ENCODE measurements at regions not wholly inside any gene's neighbourhood (a gene's known extent, or its start where the extent isn't known, plus 50 kb on each side); places are given as distances from the start of the nearest gene placed in this dataset.

DNA sequence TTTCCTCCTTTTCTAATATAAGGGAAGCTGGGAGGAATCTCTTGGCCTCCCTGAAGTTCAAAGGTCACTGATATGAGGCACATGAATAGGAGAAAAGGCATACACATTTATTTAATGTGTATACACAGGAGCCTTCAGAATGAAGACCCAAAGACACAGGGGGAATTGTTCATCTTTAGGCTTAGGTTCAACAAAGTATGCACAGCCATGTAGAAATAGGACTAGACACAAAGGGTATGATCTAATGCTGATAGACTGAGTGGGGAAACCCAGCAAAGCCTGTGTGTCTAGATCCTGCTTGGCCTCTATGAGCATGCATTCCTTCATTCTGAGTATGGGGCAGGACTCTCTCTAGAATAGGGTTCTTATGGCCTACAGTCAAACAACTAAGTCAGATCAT lies 177.1 kb upstream of the RFC3 start:
- in situ Hi-C loops (cut with MboI; ENCODE audit: low sequenced_read_pairs, unreplicated experiment), result no loop called here
- TF ChIP-seq, protein P1, sequence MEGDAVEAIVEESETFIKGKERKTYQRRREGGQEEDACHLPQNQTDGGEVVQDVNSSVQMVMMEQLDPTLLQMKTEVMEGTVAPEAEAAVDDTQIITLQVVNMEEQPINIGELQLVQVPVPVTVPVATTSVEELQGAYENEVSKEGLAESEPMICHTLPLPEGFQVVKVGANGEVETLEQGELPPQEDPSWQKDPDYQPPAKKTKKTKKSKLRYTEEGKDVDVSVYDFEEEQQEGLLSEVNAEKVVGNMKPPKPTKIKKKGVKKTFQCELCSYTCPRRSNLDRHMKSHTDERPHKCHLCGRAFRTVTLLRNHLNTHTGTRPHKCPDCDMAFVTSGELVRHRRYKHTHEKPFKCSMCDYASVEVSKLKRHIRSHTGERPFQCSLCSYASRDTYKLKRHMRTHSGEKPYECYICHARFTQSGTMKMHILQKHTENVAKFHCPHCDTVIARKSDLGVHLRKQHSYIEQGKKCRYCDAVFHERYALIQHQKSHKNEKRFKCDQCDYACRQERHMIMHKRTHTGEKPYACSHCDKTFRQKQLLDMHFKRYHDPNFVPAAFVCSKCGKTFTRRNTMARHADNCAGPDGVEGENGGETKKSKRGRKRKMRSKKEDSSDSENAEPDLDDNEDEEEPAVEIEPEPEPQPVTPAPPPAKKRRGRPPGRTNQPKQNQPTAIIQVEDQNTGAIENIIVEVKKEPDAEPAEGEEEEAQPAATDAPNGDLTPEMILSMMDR (IDR thresholded peaks at IDR 0.05; ENCODE audit: borderline replicate concordance, control extremely low read depth, extremely low read depth, insufficient read depth, missing control alignments), result no peak
- no peak for DNase-seq (ENCODE audit: low spot score)

DNA sequence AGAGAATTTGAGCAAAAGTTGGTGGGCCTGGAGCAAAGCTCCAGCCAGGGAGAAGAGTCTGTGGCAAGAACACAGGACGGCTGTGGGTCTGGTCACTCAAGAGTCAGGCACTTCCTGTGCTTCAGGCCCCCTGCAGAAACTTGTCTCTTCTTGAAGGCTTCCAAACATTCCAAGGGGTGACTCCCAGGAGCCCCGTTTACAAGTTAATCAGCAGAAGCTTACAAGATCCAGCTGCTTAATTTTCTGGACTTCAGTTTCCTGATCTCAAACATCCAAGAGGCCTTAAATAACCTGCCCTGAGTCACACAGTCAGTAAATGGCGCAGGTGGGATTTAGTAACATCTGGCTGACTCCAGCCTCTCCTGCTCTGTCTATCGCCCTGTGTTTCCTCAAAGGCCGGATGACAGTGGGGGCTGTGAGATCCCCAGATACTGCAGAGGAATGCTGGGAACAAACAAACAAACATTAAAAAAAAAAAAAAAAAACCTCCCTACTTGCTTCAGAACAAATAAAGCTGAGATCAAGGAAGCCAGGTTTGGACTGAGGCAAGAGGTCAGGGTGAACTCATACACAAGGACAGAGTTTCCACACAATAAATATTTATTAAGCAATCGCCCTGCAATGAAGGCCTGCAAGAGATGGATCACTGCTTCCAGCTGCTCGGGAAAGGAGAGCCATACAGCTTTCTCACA lies 175.4 kb upstream of the RFC3 start:
- in situ Hi-C loops (cut with MboI; ENCODE audit: low sequenced_read_pairs, unreplicated experiment), result no loop called here
- TF ChIP-seq, protein P1 (IDR thresholded peaks at IDR 0.05; ENCODE audit: borderline replicate concordance, control extremely low read depth, extremely low read depth, insufficient read depth, missing control alignments), result no peak
- DNase-seq (ENCODE audit: low spot score), result no peak

DNA sequence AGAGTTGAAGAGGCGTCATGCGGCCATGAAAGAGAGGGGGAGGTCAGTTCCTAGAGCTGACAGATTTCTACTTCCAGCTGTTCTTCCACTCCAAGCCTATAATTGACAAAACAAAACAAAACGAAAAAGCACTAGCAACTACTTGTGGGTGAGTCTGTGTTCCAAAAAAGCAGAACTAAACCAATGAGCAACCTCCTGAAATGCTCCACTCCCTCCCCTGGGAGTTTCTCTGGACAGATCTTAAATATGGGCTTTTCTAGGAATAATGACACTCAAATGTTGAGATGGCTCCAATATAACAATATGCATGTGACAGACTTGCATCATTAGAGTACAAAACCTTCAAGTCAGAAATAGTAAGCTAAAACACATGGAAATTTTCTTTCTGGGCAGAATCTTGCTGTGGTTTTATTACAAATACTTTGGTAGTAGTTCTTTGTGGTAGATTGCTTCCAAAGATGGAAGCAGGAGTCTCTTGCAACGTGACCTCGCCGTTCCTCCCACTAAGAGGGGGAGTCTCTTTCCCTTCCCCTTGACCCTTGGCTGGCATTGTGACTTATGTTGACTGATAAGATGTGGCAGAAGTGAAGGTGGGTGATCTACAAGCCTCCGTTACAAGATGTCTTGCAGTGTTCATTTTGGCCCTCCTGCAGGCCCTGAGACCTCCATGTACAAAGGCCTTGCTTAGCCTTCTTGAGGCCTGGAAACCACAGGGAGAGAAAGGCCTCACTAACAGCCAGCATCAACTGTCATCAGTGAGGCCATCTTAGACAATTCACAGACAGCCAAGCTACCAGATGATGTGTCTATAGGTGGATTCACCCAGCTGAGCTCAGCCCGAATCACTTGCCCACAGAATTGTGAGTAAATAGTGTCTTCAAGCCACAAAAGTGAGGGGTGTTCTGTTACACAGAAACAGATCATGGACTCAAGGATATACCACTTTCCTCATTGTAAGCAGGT lies 173.1 kb upstream of the RFC3 start:
- DNase-seq (ENCODE audit: low spot score), result no peak
- in situ Hi-C loops (cut with MboI; ENCODE audit: low sequenced_read_pairs, unreplicated experiment), result no loop called here
- TF ChIP-seq, protein P1 (IDR thresholded peaks at IDR 0.05; ENCODE audit: borderline replicate concordance, control extremely low read depth, extremely low read depth, insufficient read depth, missing control alignments), result no peak

DNA sequence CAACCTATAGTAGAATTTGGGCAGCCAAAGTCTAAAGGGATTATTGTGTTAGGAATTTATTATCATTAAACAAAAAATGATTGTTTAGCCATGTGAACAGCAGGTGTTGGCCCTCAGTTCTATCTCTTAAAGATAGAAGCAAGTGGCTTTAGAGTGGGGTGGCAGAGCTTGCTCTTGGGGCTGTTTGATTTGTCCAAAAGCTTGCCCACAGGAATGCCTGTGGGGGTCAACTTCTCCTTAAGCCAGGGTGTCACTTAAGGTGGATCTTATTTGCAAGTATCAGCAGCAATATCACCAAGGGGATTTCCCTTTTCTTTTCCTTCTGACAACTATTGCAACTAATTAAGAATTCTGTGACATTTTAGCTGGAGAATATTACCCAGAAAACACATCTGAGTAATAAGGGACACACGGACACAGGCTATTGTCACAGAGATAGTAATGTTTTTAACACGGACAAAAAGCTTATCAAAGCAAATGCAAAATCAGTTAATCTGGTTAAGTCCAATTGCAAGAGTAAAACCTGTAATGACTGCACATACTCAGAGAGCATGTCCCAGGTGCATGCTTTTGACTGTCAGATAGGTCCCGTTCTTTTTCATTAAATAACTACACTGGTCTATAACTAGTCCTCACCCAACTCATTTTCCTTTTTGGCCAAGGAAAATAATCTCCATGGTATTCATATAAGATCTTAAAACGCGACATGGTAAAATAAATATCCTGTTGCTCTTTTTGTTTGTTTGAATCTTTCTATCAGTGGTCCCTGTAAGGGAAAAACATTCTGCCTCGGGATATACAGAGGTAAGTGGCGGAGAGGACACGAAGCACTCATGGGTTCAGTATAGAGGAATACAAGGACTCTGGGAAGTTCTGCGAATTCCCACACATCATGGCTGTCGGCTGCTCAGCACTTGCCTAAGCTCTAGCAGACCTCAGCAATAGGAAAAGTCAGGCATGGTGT lies 172.1 kb upstream of the RFC3 start:
- DNase-seq (ENCODE audit: low spot score), result no peak
- TF ChIP-seq, protein P1 (IDR thresholded peaks at IDR 0.05; ENCODE audit: borderline replicate concordance, control extremely low read depth, extremely low read depth, insufficient read depth, missing control alignments), result no peak
- in situ Hi-C loops (cut with MboI; ENCODE audit: low sequenced_read_pairs, unreplicated experiment), result no loop called here

DNA sequence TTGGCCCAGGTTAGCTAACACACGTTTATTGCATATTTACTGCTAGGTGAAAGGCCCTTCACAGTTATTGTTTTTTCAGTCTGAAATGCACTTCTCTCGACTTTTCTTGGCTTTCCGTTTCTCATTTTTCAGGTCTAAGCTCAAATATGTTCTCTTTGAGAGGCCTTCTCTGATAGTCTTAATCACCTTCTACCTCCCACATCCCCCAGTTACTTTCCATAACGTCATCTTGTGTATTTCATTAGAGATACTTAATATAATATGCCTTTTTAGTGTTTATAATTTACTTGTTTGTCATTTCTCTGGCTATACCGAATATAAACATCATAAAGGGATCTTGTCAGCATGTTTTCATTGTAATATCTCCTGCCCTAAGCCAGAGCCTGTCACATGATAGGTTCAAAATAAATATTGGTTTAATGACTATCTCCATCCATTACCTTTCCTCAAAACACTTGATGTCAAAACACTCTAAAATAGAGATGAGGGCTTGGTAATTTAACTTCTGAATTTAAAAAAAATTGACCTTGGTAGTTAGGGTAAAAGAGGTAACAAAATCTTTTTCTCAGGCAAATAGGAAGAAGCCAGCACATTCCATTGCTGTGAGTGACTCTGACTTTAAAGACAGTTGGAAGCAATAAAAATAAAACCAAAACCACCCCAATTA lies 168.6 kb upstream of the RFC3 start:
- no peak for DNase-seq (ENCODE audit: low spot score)
- TF ChIP-seq, protein P1 (IDR thresholded peaks at IDR 0.05; ENCODE audit: borderline replicate concordance, control extremely low read depth, extremely low read depth, insufficient read depth, missing control alignments), result no peak
- in situ Hi-C loops (cut with MboI; ENCODE audit: low sequenced_read_pairs, unreplicated experiment), result no loop called here

Data from GM13976 (cell line).